Tibial nerve (tissue), 4 donors: ENCODE measurements at regions not wholly inside any gene's neighbourhood (a gene's known extent, or its start where the extent isn't known, plus 50 kb on each side); places are given as distances from the start of the nearest gene placed in this dataset.

ENCODE experiments used
- EP300 ChIP-seq, 2 donors: sonication (generic); formaldehyde crosslinking; IDR thresholded peaks; one replicate each; pipeline ENCODE4 v1.6.1; 2017; ENCODE audit warnings: antibody characterized with exemption in 2 of 2, mild to moderate bottlenecking in 1 of 2
- POLR2A ChIP-seq, 2 donors: fragments of 450-650 bp; IDR thresholded peaks; one replicate each; pipeline ENCODE4 v1.6.1; 2017; ENCODE audit warnings: antibody characterized with exemption in 2 of 2, mild to moderate bottlenecking in 2 of 2, moderate library complexity in 2 of 2
- TF ChIP-seq, protein P1 (sequence below), 5 experiments: fragments of 200-600 bp in 3 of 5; fragments of 450-650 bp in 2 of 5; sonication (generic) in 3 of 5; IDR thresholded peaks; one replicate each; pipeline ENCODE4 v1.5.1; 2016 to 2019; ENCODE audit warnings: antibody characterized with exemption in 5 of 5, mild to moderate bottlenecking in 3 of 5, moderate library complexity in 2 of 5

DNA sequence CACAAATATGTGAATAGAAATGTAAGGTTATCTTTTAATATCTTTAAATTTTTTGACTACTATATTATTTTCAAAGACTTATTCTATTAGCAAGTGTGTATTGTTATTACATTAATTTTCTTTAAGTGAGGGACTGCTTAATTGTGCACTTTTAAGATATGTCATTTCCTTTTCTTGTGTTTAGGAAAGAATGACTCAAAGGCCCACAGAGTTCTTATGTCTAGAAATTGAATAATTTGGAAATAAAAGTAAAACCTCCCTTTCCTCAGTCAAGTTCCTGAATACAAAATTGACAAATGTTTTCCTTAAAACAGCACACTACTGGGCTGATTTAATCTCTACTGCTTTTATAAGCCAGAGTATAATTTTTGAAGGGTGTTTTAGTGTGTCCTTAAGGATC, 169.7 kb downstream of the TMEM47 start:
- TF ChIP-seq, protein P1, sequence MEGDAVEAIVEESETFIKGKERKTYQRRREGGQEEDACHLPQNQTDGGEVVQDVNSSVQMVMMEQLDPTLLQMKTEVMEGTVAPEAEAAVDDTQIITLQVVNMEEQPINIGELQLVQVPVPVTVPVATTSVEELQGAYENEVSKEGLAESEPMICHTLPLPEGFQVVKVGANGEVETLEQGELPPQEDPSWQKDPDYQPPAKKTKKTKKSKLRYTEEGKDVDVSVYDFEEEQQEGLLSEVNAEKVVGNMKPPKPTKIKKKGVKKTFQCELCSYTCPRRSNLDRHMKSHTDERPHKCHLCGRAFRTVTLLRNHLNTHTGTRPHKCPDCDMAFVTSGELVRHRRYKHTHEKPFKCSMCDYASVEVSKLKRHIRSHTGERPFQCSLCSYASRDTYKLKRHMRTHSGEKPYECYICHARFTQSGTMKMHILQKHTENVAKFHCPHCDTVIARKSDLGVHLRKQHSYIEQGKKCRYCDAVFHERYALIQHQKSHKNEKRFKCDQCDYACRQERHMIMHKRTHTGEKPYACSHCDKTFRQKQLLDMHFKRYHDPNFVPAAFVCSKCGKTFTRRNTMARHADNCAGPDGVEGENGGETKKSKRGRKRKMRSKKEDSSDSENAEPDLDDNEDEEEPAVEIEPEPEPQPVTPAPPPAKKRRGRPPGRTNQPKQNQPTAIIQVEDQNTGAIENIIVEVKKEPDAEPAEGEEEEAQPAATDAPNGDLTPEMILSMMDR (IDR thresholded peaks at IDR 0.05): no peak
- no peak for TF ChIP-seq EP300 (IDR thresholded peaks at IDR 0.05)
- no peak for TF ChIP-seq POLR2A (IDR thresholded peaks at IDR 0.05)
